B cell (primary cell): ENCODE measurements at regions not wholly inside any gene's neighbourhood (a gene's known extent, or its start where the extent isn't known, plus 50 kb on each side); places are given as distances from the start of the nearest gene placed in this dataset.

Experiments used
- ATAC-seq: fragments of 200-7000 bp; cut with Tn5 transposase; one replicate; pipeline ENCODE4 v1.10.0; 2021; ENCODE audit warnings: low read depth, mild to moderate bottlenecking, moderate number of reproducible peaks, moderate library complexity
- CTCF ChIA-PET: fragments of 350-600 bp; sonication (Branson Sonifier 250); formaldehyde crosslinking; loops from one replicate; lab custom pipeline; 2021; ENCODE audit warnings: antibody characterized with exemption, inconsistent platforms; lab: Charles Lee
- POLR2A ChIA-PET: fragments of 350-600 bp; sonication (Branson Sonifier 250); formaldehyde crosslinking; loops from one replicate; lab custom pipeline; 2021; ENCODE audit warnings: antibody characterized with exemption; lab: Charles Lee
- DNase-seq: peaks from one replicate; pipeline ENCODE4 v3.0.0; 2013
- H2AFZ ChIP-seq: 2 replicates; pipeline ENCODE4 v1.6.1; 2012; ENCODE audit warnings: mild to moderate bottlenecking, low read depth, low read length; ENCODE audit not compliant: insufficient read depth, poor library complexity, severe bottlenecking
- H3K27ac ChIP-seq, 2 donors: 1 replicate in 1 of 2; 2 replicates in 1 of 2; pipeline ENCODE4 v1.5.1; 2012 to 2013; ENCODE audit warnings: low read length in 2 of 2, mild to moderate bottlenecking in 2 of 2, moderate library complexity in 1 of 2
- H3K27me3 ChIP-seq, 4 experiments: fragments of 200-600 bp in 1 of 4; sonication (generic) in 1 of 4; replicated peaks in 1 of 4; 1 replicate in 2 of 4; 2 replicates in 2 of 4; pipeline versions ENCODE4 v1.6.1 to v1.7.0; 2013 to 2016; ENCODE audit warnings: low read length in 3 of 4, mild to moderate bottlenecking in 2 of 4, mixed read lengths in 1 of 4, moderate library complexity in 1 of 4; ENCODE audit not compliant: insufficient read depth in 4 of 4, control insufficient read depth in 3 of 4; ENCODE audit errors: control extremely low read depth in 1 of 4
- H3K36me3 ChIP-seq, 2 experiments: replicated peaks in 1 of 2; 1 replicate in 1 of 2; 2 replicates in 1 of 2; pipeline versions ENCODE4 v1.6.1 to v1.7.1; 2013; ENCODE audit warnings: low read length in 1 of 2; ENCODE audit not compliant: insufficient read depth in 2 of 2, control insufficient read depth in 1 of 2; ENCODE audit errors: control extremely low read depth in 1 of 2, extremely low read depth in 1 of 2
- H3K4me1 ChIP-seq, 2 donors: fragments of 200-600 bp in 1 of 2; sonication (generic) in 1 of 2; 1 replicate in 1 of 2; 2 replicates in 1 of 2; pipeline versions ENCODE4 v1.5.1 to v1.6.1; 2013 to 2017; ENCODE audit warnings: low read length in 2 of 2; ENCODE audit not compliant: control insufficient read depth in 2 of 2, insufficient read depth in 2 of 2
- H3K4me2 ChIP-seq: replicated peaks from 2 replicates; pipeline ENCODE3; 2012; ENCODE audit warnings: mild to moderate bottlenecking, low read depth, low read length; ENCODE audit not compliant: poor library complexity, severe bottlenecking
- H3K4me3 ChIP-seq, 5 experiments: fragments of 200-600 bp in 1 of 5; sonication (generic) in 1 of 5; 1 replicate in 3 of 5; 2 replicates in 2 of 5; pipeline versions ENCODE4 v1.5.1 to v1.7.0; 2011 to 2016; ENCODE audit warnings: low read length in 4 of 5, mild to moderate bottlenecking in 4 of 5, low read depth in 2 of 5, control low read depth in 1 of 5, moderate library complexity in 1 of 5; ENCODE audit not compliant: insufficient read depth in 1 of 5; ENCODE audit errors: control extremely low read depth in 1 of 5, extremely low read depth in 1 of 5
- H3K79me2 ChIP-seq: fragments of 200-600 bp; sonication (generic); one replicate; pipeline ENCODE4 v1.6.0; 2016; ENCODE audit warnings: low read length; ENCODE audit not compliant: control insufficient read depth, insufficient read depth
- H3K9ac ChIP-seq: fragments of 200-600 bp; sonication (generic); 2 replicates; pipeline ENCODE4 v1.6.1; 2017; ENCODE audit warnings: mild to moderate bottlenecking, low read length, moderate library complexity
- H3K9me3 ChIP-seq, 3 donors: one replicate each; pipeline versions ENCODE4 v1.6.1 to v1.7.1; 2013; ENCODE audit warnings: low read length in 2 of 3; ENCODE audit not compliant: control insufficient read depth in 2 of 3, insufficient read depth in 1 of 3; ENCODE audit errors: control extremely low read depth in 1 of 3
- H4K20me1 ChIP-seq: 2 replicates; pipeline ENCODE4 v1.6.0; 2012; ENCODE audit warnings: mild to moderate bottlenecking, low read length; ENCODE audit not compliant: insufficient read depth, control insufficient read depth, poor library complexity, severe bottlenecking
- H3K27ac Mint-ChIP-seq: one replicate; pipeline ENCODE4 v1.8.0; 2021; ENCODE audit warnings: mixed read lengths
- H3K27me3 Mint-ChIP-seq: one replicate; pipeline ENCODE4 v1.8.0; 2021; ENCODE audit warnings: mixed read lengths
- H3K4me1 Mint-ChIP-seq: one replicate; pipeline ENCODE4 v1.8.0; 2021; ENCODE audit warnings: mixed read lengths
- H3K4me3 Mint-ChIP-seq: one replicate; pipeline ENCODE4 v1.8.0; 2021; ENCODE audit warnings: mixed read lengths
- H3K9me3 Mint-ChIP-seq: one replicate; pipeline ENCODE4 v1.8.0; 2022; ENCODE audit warnings: mixed read lengths; ENCODE audit not compliant: insufficient read depth
- EZH2 ChIP-seq: IDR thresholded peaks from 2 replicates; pipeline ENCODE4 v1.6.1; 2012; ENCODE audit warnings: borderline replicate concordance, low read depth, mild to moderate bottlenecking, moderate library complexity, low read length; ENCODE audit not compliant: insufficient read depth, poor library complexity, severe bottlenecking
- WGBS: methylation state at CpG from one replicate; pipeline ENCODE4 v1.1.5; 2013; ENCODE audit warnings: missing lambda C conversion rate; ENCODE audit not compliant: insufficient coverage; 5-methylcytosine and 5-hydroxymethylcytosine counted together
- intact Hi-C: fragments of 100-400 bp; cut with micrococcal nuclease; formaldehyde crosslinking; loops from one replicate; pipeline ENCODE4 v1.10.0; 2022
- TF ChIP-seq, protein P1 (sequence below): fragments of 200-600 bp; IDR thresholded peaks from one replicate; pipeline ENCODE4 v1.8.0; 2022; ENCODE audit warnings: antibody characterized with exemption, mild to moderate bottlenecking

DNA sequence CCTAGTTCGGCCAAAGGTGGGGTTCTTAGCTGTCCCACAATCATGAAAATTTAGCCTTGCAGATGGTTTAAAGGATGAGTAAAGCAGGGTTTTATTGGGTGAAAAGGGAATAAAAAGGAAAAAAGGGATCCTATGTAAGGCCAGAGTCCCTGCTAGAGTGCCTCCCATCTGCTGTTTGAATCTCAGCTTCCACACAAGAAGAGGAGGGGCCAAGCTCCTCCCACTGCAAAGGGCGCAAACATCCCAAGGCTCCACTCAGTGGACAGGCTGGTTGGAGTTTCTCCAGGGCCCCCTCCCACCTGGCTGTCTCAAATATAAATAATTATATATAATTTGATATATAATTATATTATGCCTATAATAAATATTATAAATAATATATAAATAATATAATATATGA lies 1272.1 kb upstream of the PCDH20 start:
- no CpG with 5 or more reads among the region's 2 CpGs for WGBS

DNA sequence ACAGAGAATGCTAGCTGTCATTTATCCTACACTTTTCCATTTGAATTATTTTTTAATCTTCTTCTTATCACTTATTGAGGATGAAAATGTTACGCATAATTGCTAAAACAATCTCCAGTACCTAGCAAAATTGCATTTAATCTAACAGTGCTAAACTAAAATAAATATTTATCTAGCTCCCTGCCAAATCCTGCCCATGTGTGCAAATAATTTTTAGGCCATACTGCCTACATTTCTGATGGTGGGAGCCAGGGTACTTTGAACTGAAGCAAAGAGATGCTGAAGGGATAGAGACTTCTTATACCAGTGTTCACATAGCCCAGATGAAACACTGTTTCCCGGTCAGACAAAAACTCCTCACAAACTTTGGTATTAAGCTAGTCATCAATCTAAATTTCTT lies 1268.7 kb upstream of the PCDH20 start:
- Mint-ChIP-seq H3K4me3 (no peak overlapping the region), H3K4me1 (no peaks in the 10 kb centered on the region), H3K27me3 (no peaks in the 10 kb centered on the region), H3K9me3 (no peaks in the 10 kb centered on the region), H3K27ac (no peak overlapping the region)
- TF ChIP-seq, protein P1, sequence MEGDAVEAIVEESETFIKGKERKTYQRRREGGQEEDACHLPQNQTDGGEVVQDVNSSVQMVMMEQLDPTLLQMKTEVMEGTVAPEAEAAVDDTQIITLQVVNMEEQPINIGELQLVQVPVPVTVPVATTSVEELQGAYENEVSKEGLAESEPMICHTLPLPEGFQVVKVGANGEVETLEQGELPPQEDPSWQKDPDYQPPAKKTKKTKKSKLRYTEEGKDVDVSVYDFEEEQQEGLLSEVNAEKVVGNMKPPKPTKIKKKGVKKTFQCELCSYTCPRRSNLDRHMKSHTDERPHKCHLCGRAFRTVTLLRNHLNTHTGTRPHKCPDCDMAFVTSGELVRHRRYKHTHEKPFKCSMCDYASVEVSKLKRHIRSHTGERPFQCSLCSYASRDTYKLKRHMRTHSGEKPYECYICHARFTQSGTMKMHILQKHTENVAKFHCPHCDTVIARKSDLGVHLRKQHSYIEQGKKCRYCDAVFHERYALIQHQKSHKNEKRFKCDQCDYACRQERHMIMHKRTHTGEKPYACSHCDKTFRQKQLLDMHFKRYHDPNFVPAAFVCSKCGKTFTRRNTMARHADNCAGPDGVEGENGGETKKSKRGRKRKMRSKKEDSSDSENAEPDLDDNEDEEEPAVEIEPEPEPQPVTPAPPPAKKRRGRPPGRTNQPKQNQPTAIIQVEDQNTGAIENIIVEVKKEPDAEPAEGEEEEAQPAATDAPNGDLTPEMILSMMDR = no peak
- no peak for TF ChIP-seq EZH2
- H3K4me1 ChIP-seq = no peaks in the 10 kb centered on the region
- CTCF ChIA-PET = interaction anchor here (0.7 kb wide), 1 partner anchor 1960 kb away, joined by 3 read pairs; no protein-coding TSS in a partner anchor
- intact Hi-C loops = no loop called here
- no peak overlapping the region for H2AFZ ChIP-seq
- no peak overlapping the region for H3K4me2 ChIP-seq
- no peak overlapping the region for H3K4me3 ChIP-seq
- ATAC-seq (no peak), DNase-seq (no peak)
- no peaks in the 10 kb centered on the region for H3K27me3 ChIP-seq
- POLR2A ChIA-PET = no interaction called here
- no peaks in the 10 kb centered on the region for H4K20me1 ChIP-seq
- no peaks in the 10 kb centered on the region for H3K79me2 ChIP-seq
- no CpG with 5 or more reads among the region's 2 CpGs for WGBS
- H3K9ac ChIP-seq = no peak overlapping the region
- H3K27ac ChIP-seq = no peak overlapping the region
- no peaks in the 10 kb centered on the region for H3K9me3 ChIP-seq
- H3K36me3 ChIP-seq = no peaks in the 10 kb centered on the region

More for the DNA sequence above, 1272.1 kb upstream of the PCDH20 start:
- no peaks in the 10 kb centered on the region for H4K20me1 ChIP-seq
- H3K27ac ChIP-seq = no peak overlapping the region
- DNase-seq (no peak), ATAC-seq (no peak)
- ChIA-PET POLR2A (no interaction called here), CTCF (no interaction called here)
- H3K4me3 ChIP-seq = no peak overlapping the region
- H3K9ac ChIP-seq = no peak overlapping the region
- H3K4me2 ChIP-seq = no peak overlapping the region
- H2AFZ ChIP-seq = no peak overlapping the region
- Mint-ChIP-seq H3K27ac (no peak overlapping the region), H3K4me3 (no peak overlapping the region), H3K27me3 (no peaks in the 10 kb centered on the region), H3K4me1 (no peaks in the 10 kb centered on the region), H3K9me3 (no peaks in the 10 kb centered on the region)
- H3K9me3 ChIP-seq = no peaks in the 10 kb centered on the region
- no peaks in the 10 kb centered on the region for H3K36me3 ChIP-seq
- no peaks in the 10 kb centered on the region for H3K4me1 ChIP-seq
- TF ChIP-seq, protein P1 = no peak
- TF ChIP-seq EZH2 = no peak
- H3K79me2 ChIP-seq = no peaks in the 10 kb centered on the region
- intact Hi-C loops = no loop called here
- H3K27me3 ChIP-seq = no peaks in the 10 kb centered on the region
